ENCODE measurements at regions not wholly inside any gene's neighbourhood (a gene's known extent, or its start where the extent isn't known, plus 50 kb on each side); places are given as distances from the start of the nearest gene placed in this dataset.

DNA sequence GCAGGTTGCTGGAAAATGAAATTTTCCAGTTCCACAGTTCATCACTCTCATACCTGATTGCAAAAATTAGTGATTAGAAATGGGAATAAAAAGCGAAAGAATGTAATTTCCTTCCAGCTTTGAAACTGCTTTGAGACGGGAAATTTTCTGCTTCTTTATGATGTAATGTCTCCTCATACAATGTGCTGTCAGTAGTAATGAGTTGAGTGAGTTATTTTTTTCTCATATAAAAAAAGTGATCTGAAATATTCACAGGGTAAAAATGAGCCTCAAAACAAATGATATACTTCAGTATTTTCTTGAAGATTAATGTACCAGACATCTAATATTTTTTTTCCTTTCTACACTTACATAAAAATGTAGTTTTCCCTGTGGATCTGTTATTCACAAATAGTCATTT is 179.1 kb upstream of the FAT4 start:
- no peak for DNase-seq

DNA sequence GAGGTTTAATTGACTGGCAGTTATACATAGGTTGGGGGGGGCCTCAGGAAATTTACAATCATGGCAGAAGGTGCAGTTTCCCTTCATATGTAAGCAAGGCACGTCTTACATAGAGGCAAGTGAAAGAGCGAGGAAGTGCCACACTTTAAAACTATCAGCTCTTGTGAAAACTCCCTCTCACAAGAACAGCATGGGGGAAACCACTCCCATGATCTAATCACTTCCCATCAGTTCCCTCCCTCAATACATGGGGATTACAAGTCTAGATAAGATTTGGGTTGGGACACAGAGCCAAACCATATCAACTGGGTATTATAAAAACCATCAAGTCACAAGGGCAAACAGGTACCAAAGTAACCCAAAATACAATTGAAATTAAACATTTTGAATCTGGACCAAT is 182.0 kb upstream of the FAT4 start:
- DNase-seq = no peak

DNA sequence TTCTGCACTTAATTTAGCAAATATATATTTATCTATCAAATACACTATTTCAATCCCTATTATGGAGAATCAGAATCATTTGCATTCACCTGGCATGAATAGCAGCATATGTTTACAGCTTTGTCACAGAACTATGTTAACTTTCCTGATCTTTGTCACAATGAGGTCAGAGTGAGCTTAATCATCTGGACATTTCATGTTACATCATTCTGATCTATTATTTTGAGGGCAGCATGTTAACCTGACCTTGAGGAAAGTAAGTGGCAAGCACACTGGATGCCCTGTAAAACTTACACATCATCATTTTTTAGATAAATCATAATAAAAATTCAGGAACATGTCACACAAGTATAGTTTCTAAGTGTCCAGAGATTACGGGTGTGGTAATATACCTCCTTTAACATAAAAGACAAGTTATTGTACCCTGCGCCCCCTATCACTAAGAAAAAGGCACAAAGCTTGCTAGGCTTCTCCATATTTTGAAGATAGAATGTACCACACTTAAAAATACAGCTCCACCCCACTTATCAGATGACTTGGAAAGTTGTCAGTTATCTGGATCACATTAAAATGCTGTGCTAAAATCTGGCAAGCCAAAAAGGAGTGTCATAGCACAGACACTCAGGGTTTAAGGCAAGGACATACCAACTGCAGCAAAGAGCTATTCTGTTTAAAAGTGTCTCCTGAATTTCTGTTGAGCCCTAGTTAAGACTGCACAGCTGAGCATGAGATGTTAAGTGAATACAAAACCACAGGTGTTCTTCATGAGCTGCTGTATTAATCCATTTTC is 182.7 kb upstream of the FAT4 start:
- no peak for DNase-seq

DNA sequence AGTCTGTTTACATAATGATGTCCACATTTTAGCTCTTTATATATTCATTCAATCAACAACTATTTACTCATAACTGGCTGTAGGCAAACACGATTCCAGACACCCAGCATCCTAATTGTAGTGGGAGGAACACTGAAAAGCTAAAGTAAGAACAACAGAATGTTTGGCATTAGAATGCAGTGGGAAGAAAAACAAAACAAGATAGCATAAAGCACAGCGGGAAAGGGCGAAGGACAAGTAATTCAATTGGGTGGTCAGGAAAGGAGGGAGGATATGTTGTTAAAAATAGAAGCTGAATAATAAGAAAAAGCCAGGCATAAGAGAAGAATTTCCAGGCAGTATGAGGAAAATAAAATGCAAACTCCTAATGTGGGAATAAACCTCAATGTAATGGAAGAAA is 189.5 kb upstream of the FAT4 start:
- no peak for DNase-seq

DNA sequence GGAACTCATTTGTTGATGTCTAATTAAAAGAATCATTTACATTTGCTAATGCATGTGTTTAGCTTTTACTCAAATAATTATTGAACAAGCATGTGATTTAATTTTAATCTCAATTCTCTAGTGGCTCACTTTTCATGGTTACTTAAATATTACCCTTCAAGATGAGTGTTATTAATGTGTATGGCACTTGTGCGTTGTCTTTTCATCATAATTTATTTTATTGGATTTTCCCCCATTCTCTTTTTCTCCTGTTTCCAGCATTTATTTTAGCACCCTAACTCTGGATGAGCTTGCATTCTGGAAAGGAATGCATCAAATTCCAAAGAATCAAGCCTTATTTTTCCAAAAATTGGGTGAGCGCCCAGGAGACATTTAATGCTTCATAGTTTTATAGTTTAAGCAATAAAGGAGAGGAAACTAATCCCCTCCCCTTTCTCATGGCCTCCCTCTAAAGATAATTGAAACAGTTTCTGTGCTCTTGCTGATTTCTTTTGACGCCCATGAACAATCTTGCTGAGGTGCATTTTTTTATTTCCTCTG is 191.1 kb upstream of the FAT4 start:
- DNase-seq = no peak

DNA sequence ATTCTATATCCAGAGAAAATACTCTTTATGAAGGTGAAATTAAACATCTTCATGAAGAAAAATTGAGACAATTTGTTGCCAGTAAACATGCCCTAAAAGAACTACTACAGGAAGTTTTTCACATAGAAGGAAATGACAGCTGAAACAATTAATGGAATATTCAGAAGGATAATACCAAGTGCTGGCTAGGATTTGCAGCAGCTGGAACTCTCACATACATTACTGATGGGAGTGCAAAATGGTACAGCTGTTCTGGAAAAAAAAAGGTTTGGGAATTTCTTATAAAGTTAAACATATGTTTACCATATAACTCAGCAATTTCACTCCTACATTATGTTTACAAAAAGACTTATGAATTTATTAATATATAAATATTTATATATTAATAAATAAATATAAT is 193.2 kb upstream of the FAT4 start:
- DNase-seq = no peak

DNA sequence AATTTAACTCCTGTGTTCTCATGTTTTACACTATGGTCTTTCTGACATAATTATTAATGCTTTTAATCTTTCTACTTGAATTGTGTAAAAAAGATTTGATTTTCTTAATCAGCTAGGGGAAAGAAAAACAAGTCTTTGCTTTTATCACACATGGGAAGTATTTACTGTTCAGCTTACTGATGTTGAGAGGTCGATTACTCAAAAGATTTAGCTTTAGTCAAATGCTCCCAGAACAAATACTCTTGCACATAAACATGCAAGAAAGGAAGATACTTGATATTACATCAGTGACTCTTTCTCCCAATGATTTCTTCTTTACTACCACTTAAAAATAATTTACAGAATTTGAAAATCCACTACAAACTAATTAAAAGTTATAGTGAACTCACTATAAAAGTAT is 198.3 kb upstream of the FAT4 start:
- DNase-seq = no peak

DNA sequence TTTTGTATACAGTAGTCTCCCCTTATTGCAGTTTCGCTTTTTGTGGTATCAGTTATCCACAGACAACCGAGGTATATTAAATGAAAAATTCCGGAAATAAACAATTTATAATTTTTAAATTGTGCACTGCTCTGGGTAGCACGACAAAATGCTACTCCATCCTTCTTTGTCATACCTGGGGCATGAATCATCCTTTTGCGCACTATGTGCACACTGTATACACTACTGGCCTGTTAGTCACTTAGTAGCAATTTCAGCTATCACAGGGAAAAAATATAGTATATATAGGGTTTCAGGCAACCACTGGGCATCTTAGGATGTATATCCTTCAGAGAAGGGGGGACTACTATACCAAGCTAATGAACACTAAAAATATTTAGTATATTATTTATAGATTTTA is 198.8 kb upstream of the FAT4 start:
- no peak for DNase-seq

DNA sequence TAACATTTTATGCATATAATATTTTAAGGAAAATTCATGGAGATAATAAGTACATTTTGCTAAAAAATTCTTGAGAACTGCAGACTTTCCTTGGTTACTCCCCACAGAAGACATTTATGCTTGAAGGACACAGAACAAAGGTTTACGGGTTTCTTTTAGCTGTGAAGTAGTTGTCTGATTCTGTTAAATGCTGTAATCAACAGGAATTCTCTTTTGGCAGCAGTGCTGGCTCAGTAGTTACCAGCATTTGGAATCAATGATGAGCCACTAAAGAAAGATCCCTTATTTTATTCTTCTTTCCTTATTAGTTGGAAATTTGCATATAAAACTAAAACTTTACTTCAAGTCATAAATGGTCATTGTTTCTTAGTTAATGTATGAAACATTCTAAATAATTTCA is 199.3 kb upstream of the FAT4 start:
- DNase-seq = no peak

DNA sequence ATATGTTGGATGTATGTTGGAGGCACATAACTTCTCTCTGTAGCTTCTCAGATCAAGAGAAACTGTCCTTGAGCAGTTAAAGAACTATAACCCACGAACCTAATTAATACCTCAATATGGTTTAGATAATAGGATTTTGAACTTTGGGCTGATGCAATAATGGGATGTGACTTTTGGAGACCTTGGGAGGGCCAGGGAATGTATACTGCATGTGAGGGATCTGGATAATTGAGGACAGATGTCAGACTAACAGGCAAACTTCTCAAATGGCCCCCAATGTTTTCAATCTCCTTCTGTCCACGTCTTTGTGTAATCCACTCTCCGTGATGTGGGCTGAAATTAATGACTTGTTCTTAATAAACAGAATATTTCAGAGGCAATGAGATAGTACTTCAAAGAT is 202.2 kb upstream of the FAT4 start:
- no peak for DNase-seq

DNA sequence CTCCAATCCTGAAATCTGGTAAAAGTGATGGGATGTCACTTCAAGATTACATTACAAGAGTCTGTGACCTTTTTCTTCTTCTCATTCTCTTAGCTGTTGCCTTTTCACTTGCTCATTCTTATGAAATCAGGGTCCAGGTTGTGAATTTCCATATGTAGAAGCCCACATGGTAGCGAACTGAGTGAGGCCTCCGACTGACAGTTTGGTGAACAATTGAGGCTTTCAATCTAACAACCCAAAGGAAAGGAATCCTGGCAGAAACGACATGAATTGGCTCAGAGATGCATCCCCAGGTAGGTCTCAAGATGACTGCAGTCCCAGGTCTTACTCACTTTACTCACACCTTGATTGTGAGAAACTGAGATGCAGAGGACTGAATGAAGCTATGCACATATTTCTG is 203.4 kb upstream of the FAT4 start:
- no peak for DNase-seq

DNA sequence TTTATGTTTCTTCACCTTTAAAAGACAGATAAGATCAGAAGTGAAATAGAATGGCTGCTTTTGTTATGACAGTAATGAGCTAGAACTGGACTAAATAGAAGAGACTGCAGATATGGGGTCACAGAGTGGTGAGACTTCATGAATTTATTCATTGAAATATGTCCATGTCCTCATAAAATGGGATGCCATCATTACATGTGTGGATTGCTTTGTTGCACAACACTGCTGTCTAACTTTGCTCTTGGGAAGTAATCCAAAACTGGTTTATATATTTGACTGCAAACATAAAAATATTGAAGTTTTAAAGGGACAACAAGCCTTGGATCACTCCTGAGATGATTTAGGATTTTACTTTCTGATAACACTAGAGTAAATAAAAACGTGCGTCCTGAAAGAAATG is 209.2 kb upstream of the FAT4 start:
- no peak for DNase-seq

DNA sequence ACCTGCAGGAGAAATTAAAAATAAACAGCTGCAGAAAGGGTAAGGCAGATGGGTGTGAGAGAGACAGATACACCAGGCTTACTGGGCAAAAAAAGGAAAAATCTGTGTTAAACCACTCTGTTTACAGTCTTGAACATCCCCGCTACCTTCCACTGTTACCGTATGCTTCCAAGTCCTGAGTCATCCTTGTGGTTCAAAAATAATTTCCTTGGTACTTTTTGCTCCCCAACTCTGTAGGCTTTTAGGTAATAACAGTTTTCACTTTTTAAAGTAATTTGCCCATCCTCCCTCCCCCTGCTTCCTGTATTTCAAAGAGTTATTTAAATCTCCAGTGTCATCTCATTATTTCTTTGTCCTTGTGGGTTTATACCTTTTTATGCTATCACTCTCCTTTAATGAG is 210.1 kb upstream of the FAT4 start:
- DNase-seq = no peak

DNA sequence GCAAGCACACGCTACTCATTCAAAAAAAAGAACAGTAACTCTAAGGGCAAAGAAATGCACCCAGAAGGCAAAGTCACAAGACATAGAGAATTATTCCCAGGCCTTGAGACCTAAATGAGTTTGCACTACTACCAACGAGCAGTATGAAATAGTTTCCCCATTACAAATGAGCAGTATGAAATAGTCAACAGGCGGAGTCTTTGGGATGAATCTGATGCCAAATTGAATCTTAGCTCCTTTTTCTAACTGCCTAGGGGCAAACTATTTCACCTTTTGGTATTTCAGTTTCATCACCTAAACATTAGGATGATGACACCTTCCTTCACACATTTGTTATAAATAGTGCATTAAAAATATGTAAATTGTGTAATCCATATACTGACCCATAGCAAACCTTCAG is 213.0 kb upstream of the FAT4 start:
- no peak for DNase-seq

DNA sequence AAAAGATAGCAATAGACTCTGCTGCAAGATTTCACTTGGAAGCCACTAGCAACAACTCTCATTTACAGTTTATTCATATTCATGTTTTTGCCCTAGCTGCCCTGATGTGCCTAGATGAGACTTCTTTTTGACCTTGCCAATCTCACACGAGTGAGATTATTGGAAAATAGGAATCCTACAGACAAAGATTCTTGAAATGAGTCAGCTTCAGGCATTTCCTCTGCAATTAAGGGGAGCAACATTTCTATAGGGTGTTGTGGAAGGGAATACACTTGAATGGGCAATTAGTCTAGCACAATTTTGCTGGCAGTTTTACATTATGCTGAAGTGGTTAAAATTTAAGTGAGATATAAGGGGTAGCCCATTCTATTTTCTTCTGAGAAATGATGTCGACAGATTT is 217.0 kb upstream of the FAT4 start:
- DNase-seq = no peak

DNA sequence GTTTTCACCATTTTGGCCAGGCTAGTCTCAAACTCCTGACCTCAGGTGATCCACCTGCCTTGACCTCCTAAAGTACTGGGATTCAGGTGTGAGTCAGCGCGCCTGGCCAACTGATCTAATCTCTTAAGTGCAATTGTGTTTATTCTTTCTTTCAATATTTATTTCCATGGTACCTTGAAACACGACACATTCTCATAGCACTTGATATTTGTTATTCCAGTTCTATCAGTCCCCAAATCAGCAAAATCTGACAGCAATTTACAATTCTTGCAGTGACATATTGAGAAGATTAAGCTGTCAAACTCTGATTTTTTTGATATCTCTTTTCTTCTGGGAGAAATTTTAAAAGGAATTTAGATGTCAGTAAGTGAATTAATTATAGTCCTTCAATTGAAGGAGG is 218.1 kb upstream of the FAT4 start:
- no peak for DNase-seq

DNA sequence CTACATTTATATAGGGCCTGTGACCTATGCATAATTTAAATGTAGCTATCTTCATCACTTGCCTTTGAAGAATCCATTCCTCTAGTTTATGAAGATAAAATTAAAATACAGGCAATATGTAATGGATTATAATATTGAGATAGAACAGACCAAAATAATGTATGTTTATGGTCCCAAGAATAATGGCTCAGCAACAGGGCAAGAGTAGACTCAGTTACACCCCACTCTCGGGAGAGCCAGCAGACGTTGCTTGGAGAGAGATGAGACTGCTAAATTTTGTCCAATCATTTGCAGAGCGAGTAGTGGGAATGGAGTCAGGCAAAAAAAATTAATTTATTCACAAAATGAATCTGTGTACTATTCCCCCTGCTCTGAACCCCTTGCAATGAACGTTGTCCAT is 223.2 kb upstream of the FAT4 start:
- no peak for DNase-seq

DNA sequence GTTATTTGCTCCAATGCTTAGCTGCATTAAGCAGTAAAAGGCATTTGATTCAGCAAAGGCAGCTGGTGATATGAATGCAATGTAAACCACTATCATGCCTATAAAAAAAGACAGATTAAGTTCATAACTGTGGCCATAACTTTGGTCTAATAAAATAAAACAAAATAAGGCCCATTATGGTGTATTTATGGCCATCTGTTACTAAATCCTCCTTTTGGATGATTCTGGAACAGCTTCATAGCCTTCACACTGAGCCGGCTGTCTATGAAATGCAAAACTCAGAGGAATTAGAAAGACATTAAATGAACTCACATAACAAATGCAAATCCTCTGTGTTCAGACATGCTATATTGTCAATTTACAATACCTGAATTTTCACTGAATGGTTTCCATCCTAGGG is 223.7 kb upstream of the FAT4 start:
- no peak for DNase-seq

DNA sequence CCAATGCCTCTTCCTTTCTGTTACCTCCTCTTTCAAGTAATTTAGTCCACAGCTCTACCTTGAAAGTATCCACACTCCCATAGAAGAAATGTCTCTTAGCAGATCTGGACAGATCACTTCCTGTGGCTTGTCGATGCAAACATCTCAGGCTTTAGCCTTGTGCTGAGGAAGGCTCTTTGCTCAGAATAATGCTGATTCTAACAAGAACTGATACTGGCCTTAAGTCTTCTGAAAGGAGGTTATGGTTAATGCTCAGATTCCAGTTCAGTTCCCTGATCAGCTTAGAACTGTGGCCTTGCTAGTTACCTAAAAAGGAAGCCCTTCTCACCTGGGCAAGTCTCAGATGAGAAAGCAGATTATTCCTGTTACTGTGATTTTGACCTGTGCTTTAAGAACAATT is 230.1 kb upstream of the FAT4 start:
- DNase-seq = no peak

DNA sequence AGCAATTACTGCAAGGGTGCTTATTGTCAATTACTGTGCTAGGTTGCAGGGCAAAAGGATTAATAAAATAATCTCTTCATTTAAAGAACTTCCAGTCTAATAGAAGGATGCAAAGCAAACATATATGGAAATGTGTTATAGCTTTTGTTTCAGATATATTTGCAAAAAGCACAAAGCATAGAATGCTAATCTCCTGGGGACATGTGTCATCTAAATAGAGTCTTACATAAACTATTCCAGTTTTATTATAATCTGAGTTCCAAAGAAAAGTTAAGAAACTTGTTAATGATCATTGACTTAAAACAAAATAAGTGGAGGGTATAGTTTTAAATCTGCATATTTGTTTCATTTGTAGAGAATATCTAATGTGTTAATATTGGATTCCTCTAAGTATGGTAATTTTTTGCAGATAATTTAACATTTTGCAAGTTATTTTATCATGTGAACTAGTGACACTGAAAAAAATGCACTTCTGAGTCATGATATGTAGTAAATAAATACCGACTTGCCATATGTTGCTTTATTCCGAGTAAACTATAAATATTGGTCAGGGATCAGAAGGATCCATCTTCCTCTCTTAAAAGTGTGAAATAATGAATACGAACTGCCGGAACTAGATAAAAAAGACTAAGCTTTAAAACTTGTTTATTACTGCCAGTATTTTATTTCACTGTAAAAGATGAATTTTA is 231.9 kb upstream of the FAT4 start:
- DNase-seq = no peak

DNA sequence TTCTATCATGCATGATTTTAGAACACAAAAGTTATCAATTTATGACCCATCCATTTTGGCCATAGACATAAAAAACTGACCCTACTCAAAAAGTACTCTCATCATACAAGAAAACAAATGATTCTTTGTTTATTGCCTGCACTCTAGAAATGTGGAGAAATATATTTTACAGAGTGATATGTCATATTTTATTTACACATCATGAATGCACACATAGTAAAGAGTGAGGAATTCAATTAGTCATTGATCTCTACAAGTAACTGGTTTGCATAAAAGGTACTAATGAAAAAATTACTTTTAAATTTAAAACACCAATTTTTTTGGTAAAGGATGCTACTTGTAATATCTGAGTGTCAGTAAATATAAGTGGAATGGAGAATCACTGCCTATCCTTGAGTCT is 242.5 kb upstream of the FAT4 start:
- DNase-seq = no peak

DNA sequence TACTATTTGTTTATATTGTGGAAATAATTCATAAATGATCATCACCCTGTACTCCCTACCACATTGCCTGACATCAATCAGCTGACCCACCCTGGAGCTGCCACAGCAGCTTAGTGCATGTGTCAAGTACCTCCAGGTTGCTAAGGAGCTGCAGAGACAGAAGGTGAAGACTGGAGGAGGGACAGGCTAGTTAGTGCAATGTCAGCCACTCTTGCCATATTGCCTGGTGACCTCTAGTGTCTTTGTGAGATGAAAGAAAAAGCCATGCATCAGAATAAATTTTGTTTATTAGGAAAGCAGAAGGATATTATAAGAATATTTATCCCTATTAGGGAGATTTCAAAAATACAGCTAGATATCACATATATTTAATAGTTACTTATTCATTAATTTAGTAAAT is 243.9 kb upstream of the FAT4 start:
- DNase-seq = peak; percentile 0

DNA sequence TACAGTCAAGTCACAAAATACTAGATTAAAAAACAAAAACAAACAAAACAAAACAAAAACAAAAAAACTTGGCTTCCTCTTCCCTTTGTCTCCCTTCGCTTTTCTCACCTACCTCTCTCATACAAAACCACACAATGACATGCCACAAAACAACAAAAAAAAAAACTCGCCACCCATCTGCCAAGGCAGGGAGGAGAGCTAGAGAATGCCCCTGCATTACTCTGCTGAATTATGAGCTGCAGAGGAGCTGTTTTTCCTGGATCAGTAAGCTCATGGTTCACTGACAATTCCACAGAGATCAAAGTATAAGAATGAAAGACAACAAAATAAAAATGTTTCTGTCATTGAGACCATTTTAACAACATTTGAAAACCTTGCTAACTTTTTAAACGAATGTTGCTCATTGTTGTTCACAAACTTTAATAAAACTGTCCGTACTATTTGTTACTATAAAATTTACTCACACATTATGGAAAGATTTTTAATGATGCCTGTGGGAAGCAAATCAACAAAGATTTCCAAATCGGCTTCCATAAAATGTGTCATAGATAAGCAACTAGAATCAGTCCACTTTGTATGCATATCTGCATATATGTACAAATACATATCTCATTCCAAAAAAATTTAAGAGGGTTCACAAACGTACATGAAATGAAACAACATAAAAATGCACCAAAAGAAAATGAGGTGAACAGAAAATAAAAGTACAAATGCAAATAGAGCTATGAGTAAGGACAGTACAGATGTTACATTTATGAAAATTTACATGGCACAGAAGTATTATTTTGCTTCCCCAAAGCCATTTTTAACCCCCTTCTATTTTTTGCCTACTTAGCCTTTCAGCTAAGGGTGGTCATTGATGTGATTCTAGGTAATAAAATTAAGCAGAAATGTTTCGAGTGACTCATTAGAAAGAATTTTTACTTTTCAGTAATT is 252.4 kb upstream of the FAT4 start:
- no peak for DNase-seq

DNA sequence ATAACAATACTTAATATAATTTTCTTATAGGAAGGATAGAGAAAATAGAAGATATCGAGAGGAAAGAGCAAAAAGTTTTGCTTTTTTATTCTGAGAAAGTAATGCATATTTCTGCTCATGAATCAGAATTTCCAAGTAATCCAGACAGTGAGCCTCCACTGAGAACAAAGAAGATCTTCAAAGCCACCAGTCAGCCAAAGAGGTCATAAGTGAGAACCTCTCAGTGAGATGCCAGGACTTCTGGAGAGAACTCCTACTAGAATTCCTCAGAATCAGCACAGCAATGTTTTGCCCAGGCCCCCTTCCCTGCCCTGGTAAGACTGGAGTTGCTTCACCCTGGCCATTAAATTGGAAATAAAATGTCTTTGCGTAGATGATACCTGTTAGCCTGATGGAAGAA is 254.4 kb upstream of the FAT4 start:
- DNase-seq = no peak

Data from NCI-H345 (cell line).